Sigmoid colon (tissue), 4 donors: ENCODE measurements at regions not wholly inside any gene's neighbourhood (a gene's known extent, or its start where the extent isn't known, plus 50 kb on each side); places are given as distances from the start of the nearest gene placed in this dataset.

ENCODE experiments used
- EP300 ChIP-seq, 4 donors: sonication (generic); formaldehyde crosslinking; IDR thresholded peaks; one replicate each; pipeline ENCODE4 v1.6.1; 2017; ENCODE audit warnings: antibody characterized with exemption in 4 of 4
- TF ChIP-seq, protein P1 (sequence below), 4 experiments: fragments of 450-650 bp in 3 of 4; fragments of 200-600 bp in 1 of 4; IDR thresholded peaks; one replicate each; pipeline ENCODE4 v1.5.1; 2016 to 2019; ENCODE audit warnings: antibody characterized with exemption in 4 of 4, mild to moderate bottlenecking in 3 of 4, moderate library complexity in 2 of 4

DNA sequence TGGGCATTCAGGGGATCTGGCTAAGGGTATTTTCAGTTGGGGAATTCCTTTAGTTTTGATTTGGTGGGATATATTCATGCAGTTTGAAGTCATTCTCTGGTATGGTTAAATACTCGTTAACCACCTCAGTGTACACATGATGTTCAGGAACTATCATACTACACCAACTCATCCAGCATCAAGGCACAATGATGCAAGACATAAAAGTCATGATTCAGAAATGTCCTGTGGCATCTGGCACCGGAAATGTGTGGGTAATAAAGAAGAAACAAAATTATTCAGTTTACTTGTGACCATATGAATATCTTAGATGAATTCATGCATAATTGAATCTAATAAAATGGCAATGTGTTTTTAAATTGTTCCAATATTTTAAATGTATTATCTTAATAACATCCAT is 129.0 kb upstream of the BMP5 start:
- no peak for TF ChIP-seq EP300 (IDR thresholded peaks at IDR 0.05)
- TF ChIP-seq, protein P1, sequence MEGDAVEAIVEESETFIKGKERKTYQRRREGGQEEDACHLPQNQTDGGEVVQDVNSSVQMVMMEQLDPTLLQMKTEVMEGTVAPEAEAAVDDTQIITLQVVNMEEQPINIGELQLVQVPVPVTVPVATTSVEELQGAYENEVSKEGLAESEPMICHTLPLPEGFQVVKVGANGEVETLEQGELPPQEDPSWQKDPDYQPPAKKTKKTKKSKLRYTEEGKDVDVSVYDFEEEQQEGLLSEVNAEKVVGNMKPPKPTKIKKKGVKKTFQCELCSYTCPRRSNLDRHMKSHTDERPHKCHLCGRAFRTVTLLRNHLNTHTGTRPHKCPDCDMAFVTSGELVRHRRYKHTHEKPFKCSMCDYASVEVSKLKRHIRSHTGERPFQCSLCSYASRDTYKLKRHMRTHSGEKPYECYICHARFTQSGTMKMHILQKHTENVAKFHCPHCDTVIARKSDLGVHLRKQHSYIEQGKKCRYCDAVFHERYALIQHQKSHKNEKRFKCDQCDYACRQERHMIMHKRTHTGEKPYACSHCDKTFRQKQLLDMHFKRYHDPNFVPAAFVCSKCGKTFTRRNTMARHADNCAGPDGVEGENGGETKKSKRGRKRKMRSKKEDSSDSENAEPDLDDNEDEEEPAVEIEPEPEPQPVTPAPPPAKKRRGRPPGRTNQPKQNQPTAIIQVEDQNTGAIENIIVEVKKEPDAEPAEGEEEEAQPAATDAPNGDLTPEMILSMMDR (IDR thresholded peaks at IDR 0.05) = no peak
